ENCODE measurements at regions not wholly inside any gene's neighbourhood (a gene's known extent, or its start where the extent isn't known, plus 50 kb on each side); places are given as distances from the start of the nearest gene placed in this dataset.

GRCh38 chr9:89759572-89759971, 154.8 kb downstream of the GADD45G start:
- Histone ChIP-seq H3K4me3 (ENCODE audit: low read length in 2 of 2) (no peak overlapping the region), H3K9me3 (ENCODE audit: control insufficient read depth in 2 of 2, low read length in 2 of 2) (no peaks in the 10 kb centered on the region), H3K4me1 (ENCODE audit: control insufficient read depth in 2 of 2, insufficient read depth in 2 of 2, low read length in 2 of 2) (peaks cover 0 to 4% of the 10 kb centered on the region in 2 donors), H3K36me3 (ENCODE audit: control insufficient read depth in 2 of 2, insufficient read depth in 2 of 2, low read length in 2 of 2) (no peaks in the 10 kb centered on the region), H3K27ac (ENCODE audit: low read depth in 2 of 2, low read length in 2 of 2) (no peak overlapping the region), H3K9ac (ENCODE audit: low read depth in 1 of 2, low read length in 2 of 2) (no peak overlapping the region), H3K27me3 (ENCODE audit: control insufficient read depth in 2 of 2, insufficient read depth in 2 of 2, low read length in 2 of 2) (no peaks in the 10 kb centered on the region)

DNA sequence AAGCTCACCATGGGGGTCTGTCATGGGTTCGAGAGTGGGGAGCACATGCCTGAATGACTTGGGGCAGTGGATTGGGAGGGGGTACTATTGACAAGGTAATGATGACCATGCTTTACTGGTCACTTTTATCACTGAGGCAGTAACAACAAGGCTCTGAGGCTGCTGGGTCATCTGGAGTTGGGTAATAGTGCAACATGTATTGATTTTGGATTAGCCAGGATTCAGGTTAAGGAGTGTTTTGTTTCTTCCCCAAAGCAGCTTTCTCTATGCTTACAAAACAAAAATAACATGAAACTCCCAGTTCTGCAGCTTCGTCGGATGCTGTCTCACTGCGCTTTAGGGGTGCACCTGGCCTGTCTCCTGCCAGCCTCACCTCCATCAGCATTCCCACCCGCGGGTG, 155.3 kb downstream of the GADD45G start:
- H3K9ac ChIP-seq (ENCODE audit: low read depth in 1 of 2, low read length in 2 of 2) = no peak overlapping the region
- no peaks in the 10 kb centered on the region for H3K9me3 ChIP-seq (ENCODE audit: control insufficient read depth in 2 of 2, low read length in 2 of 2)
- no peaks in the 10 kb centered on the region for H3K27me3 ChIP-seq (ENCODE audit: control insufficient read depth in 2 of 2, insufficient read depth in 2 of 2, low read length in 2 of 2)
- H3K4me1 ChIP-seq (ENCODE audit: control insufficient read depth in 2 of 2, insufficient read depth in 2 of 2, low read length in 2 of 2) = peaks cover 0 to 4% of the 10 kb centered on the region in 2 donors
- H3K4me3 ChIP-seq (ENCODE audit: low read length in 2 of 2) = no peak overlapping the region
- no peaks in the 10 kb centered on the region for H3K36me3 ChIP-seq (ENCODE audit: control insufficient read depth in 2 of 2, insufficient read depth in 2 of 2, low read length in 2 of 2)
- H3K27ac ChIP-seq (ENCODE audit: low read depth in 2 of 2, low read length in 2 of 2) = no peak overlapping the region

- Histone ChIP-seq H3K27me3 (ENCODE audit: control insufficient read depth in 2 of 2, insufficient read depth in 2 of 2, low read length in 2 of 2) (no peaks in the 10 kb centered on the region), H3K9me3 (ENCODE audit: control insufficient read depth in 2 of 2, low read length in 2 of 2) (no peaks in the 10 kb centered on the region), H3K4me1 (ENCODE audit: control insufficient read depth in 2 of 2, insufficient read depth in 2 of 2, low read length in 2 of 2) (no peaks in the 10 kb centered on the region), H3K27ac (ENCODE audit: low read depth in 2 of 2, low read length in 2 of 2) (no peak overlapping the region), H3K9ac (ENCODE audit: low read depth in 1 of 2, low read length in 2 of 2) (no peak overlapping the region), H3K4me3 (ENCODE audit: low read length in 2 of 2) (no peak overlapping the region), H3K36me3 (ENCODE audit: control insufficient read depth in 2 of 2, insufficient read depth in 2 of 2, low read length in 2 of 2) (no peaks in the 10 kb centered on the region)
Measured at GRCh38 chr9:89764217-89764616, 159.4 kb downstream of the GADD45G start.

DNA sequence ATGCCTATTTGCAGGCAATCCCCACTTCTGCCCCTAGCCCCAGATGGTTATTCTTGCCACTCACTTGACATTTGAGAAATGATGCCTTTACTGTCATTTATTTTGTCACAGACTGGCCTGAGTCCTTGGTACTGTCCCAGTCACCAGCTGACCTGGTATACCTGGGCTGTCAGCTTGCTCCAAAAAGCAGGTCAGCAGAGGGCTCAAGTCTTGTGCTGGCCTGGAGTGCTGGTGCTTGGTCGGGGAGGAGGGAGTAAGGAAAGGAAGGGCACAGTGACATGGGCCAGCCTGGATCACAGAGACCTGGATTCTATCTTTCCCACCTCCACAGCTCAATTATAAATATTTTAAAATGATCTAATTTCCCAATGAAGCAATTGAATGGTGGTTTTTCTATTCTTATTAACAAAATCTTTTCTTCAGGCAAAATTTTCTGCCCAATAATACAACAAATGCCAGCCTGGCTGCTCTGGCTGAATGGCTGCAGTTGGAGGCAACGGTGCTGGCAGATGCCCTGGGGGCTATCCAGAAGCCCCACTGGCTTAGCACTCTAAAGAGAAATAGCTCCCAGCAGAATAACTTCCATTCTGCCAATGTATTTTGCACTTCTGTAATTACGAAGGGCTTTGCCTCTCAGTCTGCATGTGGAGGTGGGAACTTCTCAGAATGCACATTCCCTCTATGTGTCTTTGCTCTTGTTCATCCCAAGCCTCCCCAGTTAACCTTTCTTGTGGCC, 160.6 kb downstream of the GADD45G start:
- Histone ChIP-seq H3K36me3 (ENCODE audit: control insufficient read depth in 2 of 2, insufficient read depth in 2 of 2, low read length in 2 of 2) (no peaks in the 10 kb centered on the region), H3K4me1 (ENCODE audit: control insufficient read depth in 2 of 2, insufficient read depth in 2 of 2, low read length in 2 of 2) (no peaks in the 10 kb centered on the region), H3K27ac (ENCODE audit: low read depth in 2 of 2, low read length in 2 of 2) (no peak overlapping the region), H3K9ac (ENCODE audit: low read depth in 1 of 2, low read length in 2 of 2) (no peak overlapping the region), H3K27me3 (ENCODE audit: control insufficient read depth in 2 of 2, insufficient read depth in 2 of 2, low read length in 2 of 2) (no peaks in the 10 kb centered on the region), H3K9me3 (ENCODE audit: control insufficient read depth in 2 of 2, low read length in 2 of 2) (no peaks in the 10 kb centered on the region), H3K4me3 (ENCODE audit: low read length in 2 of 2) (no peak overlapping the region)

GRCh38 chr9:89766991-89767390, 162.2 kb downstream of the GADD45G start:
- H3K9me3 ChIP-seq (ENCODE audit: control insufficient read depth in 2 of 2, low read length in 2 of 2) = no peaks in the 10 kb centered on the region
- H3K36me3 ChIP-seq (ENCODE audit: control insufficient read depth in 2 of 2, insufficient read depth in 2 of 2, low read length in 2 of 2) = no peaks in the 10 kb centered on the region
- no peak overlapping the region for H3K9ac ChIP-seq (ENCODE audit: low read depth in 1 of 2, low read length in 2 of 2)
- no peak overlapping the region for H3K4me3 ChIP-seq (ENCODE audit: low read length in 2 of 2)
- H3K4me1 ChIP-seq (ENCODE audit: control insufficient read depth in 2 of 2, insufficient read depth in 2 of 2, low read length in 2 of 2) = no peaks in the 10 kb centered on the region
- H3K27ac ChIP-seq (ENCODE audit: low read depth in 2 of 2, low read length in 2 of 2) = no peak overlapping the region
- H3K27me3 ChIP-seq (ENCODE audit: control insufficient read depth in 2 of 2, insufficient read depth in 2 of 2, low read length in 2 of 2) = no peaks in the 10 kb centered on the region

DNA sequence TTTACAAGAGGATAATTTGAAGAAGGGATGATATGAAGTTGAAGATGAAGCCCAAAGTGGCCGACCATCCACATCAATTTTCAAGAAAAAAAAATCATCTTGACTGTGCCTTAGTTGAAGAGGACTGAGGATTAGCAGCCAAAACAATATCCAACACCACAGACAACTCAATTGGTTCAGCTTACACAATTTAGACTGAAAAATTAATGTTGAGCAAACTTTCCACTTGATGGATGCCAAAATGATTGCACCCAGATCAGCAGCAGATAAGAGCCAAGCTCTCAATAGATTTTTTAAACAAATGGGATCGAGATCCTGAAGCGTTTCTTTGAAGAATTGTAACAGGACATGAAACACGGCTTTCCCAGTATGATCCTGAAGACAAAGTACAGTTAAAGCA, 163.2 kb downstream of the GADD45G start:
- Histone ChIP-seq H3K36me3 (ENCODE audit: control insufficient read depth in 2 of 2, insufficient read depth in 2 of 2, low read length in 2 of 2) (no peaks in the 10 kb centered on the region), H3K27ac (ENCODE audit: low read depth in 2 of 2, low read length in 2 of 2) (no peak overlapping the region), H3K4me1 (ENCODE audit: control insufficient read depth in 2 of 2, insufficient read depth in 2 of 2, low read length in 2 of 2) (no peaks in the 10 kb centered on the region), H3K4me3 (ENCODE audit: low read length in 2 of 2) (no peak overlapping the region), H3K27me3 (ENCODE audit: control insufficient read depth in 2 of 2, insufficient read depth in 2 of 2, low read length in 2 of 2) (no peaks in the 10 kb centered on the region), H3K9ac (ENCODE audit: low read depth in 1 of 2, low read length in 2 of 2) (no peak overlapping the region), H3K9me3 (ENCODE audit: control insufficient read depth in 2 of 2, low read length in 2 of 2) (no peaks in the 10 kb centered on the region)

DNA sequence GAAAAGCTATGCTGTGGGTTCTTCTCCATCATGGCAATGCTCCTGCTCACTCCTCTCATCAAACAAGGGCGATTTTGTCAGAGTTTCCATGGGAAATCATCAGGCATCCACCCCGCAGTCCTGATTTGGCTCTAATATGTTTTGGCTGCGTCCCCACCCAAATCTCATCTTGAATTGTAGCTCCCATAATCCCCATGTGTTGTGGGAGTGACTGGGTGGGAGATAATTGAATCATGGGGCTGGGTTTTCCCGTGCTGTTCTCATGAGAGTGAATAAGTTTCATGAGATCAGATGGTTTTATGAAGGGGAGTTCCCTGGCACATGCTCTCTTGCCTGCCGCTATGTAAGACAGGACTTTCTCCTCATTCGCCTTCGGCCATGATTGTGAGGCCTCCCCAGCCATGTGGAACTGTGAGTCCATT, 163.8 kb downstream of the GADD45G start:
- Histone ChIP-seq H3K9ac (ENCODE audit: low read depth in 1 of 2, low read length in 2 of 2) (no peak overlapping the region), H3K36me3 (ENCODE audit: control insufficient read depth in 2 of 2, insufficient read depth in 2 of 2, low read length in 2 of 2) (no peaks in the 10 kb centered on the region), H3K27ac (ENCODE audit: low read depth in 2 of 2, low read length in 2 of 2) (no peak overlapping the region)

DNA sequence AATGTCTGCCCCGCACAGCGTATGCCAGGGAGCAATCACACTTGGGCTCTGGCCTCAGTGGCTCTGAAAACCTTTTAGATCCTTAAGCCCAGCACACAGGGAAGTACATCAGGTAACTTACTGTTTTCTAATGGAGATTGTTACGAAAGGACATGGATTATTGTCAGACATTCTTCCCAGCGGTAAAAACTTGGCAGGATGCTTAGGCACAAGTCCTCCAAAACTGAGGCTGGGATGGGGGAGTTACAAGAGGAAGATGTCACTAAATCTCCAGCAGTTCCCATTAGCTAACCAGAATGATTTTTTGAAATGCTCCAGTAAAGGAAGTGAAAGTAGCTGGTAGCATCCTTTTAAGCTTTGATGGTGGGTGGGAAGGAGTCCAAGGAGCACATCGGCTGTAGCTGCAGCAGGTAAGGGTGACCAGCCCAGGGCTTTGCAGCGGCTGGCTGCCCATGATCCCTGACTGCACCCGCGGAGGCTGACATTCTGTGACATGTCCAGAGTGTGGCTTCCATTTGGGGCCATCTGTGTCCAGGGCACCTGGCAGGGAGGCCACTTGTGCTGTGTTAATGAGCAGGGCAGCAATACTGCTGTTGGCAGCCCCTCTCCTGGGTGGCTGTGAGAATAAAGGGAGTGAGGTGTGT, 165.8 kb downstream of the GADD45G start:
- Histone ChIP-seq H3K36me3 (ENCODE audit: control insufficient read depth in 2 of 2, insufficient read depth in 2 of 2, low read length in 2 of 2) (no peaks in the 10 kb centered on the region), H3K27me3 (ENCODE audit: control insufficient read depth in 2 of 2, insufficient read depth in 2 of 2, low read length in 2 of 2) (no peaks in the 10 kb centered on the region), H3K9me3 (ENCODE audit: control insufficient read depth in 2 of 2, low read length in 2 of 2) (no peaks in the 10 kb centered on the region), H3K4me3 (ENCODE audit: low read length in 2 of 2) (no peak overlapping the region), H3K27ac (ENCODE audit: low read depth in 2 of 2, low read length in 2 of 2) (no peak overlapping the region), H3K4me1 (ENCODE audit: control insufficient read depth in 2 of 2, insufficient read depth in 2 of 2, low read length in 2 of 2) (no peaks in the 10 kb centered on the region), H3K9ac (ENCODE audit: low read depth in 1 of 2, low read length in 2 of 2) (no peak overlapping the region)

More for the DNA sequence above, 163.8 kb downstream of the GADD45G start:
- H3K9me3 ChIP-seq (ENCODE audit: control insufficient read depth in 2 of 2, low read length in 2 of 2) = no peaks in the 10 kb centered on the region
- H3K4me1 ChIP-seq (ENCODE audit: control insufficient read depth in 2 of 2, insufficient read depth in 2 of 2, low read length in 2 of 2) = no peaks in the 10 kb centered on the region
- H3K4me3 ChIP-seq (ENCODE audit: low read length in 2 of 2) = no peak overlapping the region
- no peaks in the 10 kb centered on the region for H3K27me3 ChIP-seq (ENCODE audit: control insufficient read depth in 2 of 2, insufficient read depth in 2 of 2, low read length in 2 of 2)

DNA sequence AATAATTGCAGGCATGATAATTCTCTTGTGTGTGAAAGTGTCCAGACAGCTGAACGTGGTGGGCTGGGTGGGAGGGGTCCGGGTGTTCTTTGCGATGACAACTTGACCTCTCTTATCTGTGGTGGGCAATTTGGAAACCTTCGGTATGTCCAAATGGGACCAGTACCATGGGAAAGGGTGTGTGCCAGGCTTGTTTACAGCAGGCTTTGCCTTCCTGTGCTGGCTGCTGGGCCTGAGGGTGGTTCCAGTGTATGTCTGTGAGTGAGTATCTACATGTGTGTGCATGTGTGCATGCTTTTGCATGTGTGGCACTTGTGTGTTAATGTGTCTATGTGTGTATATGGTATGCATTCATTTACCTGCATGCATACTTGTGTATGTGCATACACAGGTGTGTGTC, 166.4 kb downstream of the GADD45G start:
- H3K27ac ChIP-seq (ENCODE audit: low read depth in 2 of 2, low read length in 2 of 2) = no peak overlapping the region
- no peaks in the 10 kb centered on the region for H3K27me3 ChIP-seq (ENCODE audit: control insufficient read depth in 2 of 2, insufficient read depth in 2 of 2, low read length in 2 of 2)
- no peak overlapping the region for H3K9ac ChIP-seq (ENCODE audit: low read depth in 1 of 2, low read length in 2 of 2)
- H3K9me3 ChIP-seq (ENCODE audit: control insufficient read depth in 2 of 2, low read length in 2 of 2) = no peaks in the 10 kb centered on the region
- H3K4me1 ChIP-seq (ENCODE audit: control insufficient read depth in 2 of 2, insufficient read depth in 2 of 2, low read length in 2 of 2) = no peaks in the 10 kb centered on the region
- H3K36me3 ChIP-seq (ENCODE audit: control insufficient read depth in 2 of 2, insufficient read depth in 2 of 2, low read length in 2 of 2) = no peaks in the 10 kb centered on the region
- no peak overlapping the region for H3K4me3 ChIP-seq (ENCODE audit: low read length in 2 of 2)

GRCh38 chr9:89773170-89773569, 168.4 kb downstream of the GADD45G start:
- Histone ChIP-seq H3K4me3 (ENCODE audit: low read length in 2 of 2) (no peak overlapping the region), H3K9ac (ENCODE audit: low read depth in 1 of 2, low read length in 2 of 2) (no peak overlapping the region), H3K9me3 (ENCODE audit: control insufficient read depth in 2 of 2, low read length in 2 of 2) (no peaks in the 10 kb centered on the region), H3K27ac (ENCODE audit: low read depth in 2 of 2, low read length in 2 of 2) (no peak overlapping the region), H3K36me3 (ENCODE audit: control insufficient read depth in 2 of 2, insufficient read depth in 2 of 2, low read length in 2 of 2) (no peaks in the 10 kb centered on the region), H3K27me3 (ENCODE audit: control insufficient read depth in 2 of 2, insufficient read depth in 2 of 2, low read length in 2 of 2) (no peaks in the 10 kb centered on the region), H3K4me1 (ENCODE audit: control insufficient read depth in 2 of 2, insufficient read depth in 2 of 2, low read length in 2 of 2) (no peaks in the 10 kb centered on the region)

Measured in mucosa of rectum (tissue), 2 donors.